ENCODE measurements at regions not wholly inside any gene's neighbourhood (a gene's known extent, or its start where the extent isn't known, plus 50 kb on each side); places are given as distances from the start of the nearest gene placed in this dataset.

GRCh38 chr4:77248805-77249204 lies 91.8 kb downstream of the CCNG2 start (continued):
- TF ChIP-seq, protein P1, sequence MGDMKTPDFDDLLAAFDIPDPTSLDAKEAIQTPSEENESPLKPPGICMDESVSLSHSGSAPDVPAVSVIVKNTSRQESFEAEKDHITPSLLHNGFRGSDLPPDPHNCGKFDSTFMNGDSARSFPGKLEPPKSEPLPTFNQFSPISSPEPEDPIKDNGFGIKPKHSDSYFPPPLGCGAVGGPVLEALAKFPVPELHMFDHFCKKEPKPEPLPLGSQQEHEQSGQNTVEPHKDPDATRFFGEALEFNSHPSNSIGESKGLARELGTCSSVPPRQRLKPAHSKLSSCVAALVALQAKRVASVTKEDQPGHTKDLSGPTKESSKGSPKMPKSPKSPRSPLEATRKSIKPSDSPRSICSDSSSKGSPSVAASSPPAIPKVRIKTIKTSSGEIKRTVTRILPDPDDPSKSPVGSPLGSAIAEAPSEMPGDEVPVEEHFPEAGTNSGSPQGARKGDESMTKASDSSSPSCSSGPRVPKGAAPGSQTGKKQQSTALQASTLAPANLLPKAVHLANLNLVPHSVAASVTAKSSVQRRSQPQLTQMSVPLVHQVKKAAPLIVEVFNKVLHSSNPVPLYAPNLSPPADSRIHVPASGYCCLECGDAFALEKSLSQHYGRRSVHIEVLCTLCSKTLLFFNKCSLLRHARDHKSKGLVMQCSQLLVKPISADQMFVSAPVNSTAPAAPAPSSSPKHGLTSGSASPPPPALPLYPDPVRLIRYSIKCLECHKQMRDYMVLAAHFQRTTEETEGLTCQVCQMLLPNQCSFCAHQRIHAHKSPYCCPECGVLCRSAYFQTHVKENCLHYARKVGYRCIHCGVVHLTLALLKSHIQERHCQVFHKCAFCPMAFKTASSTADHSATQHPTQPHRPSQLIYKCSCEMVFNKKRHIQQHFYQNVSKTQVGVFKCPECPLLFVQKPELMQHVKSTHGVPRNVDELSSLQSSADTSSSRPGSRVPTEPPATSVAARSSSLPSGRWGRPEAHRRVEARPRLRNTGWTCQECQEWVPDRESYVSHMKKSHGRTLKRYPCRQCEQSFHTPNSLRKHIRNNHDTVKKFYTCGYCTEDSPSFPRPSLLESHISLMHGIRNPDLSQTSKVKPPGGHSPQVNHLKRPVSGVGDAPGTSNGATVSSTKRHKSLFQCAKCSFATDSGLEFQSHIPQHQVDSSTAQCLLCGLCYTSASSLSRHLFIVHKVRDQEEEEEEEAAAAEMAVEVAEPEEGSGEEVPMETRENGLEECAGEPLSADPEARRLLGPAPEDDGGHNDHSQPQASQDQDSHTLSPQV (IDR thresholded peaks at IDR 0.05), result no peak
- TF ChIP-seq ZBTB33 (IDR thresholded peaks at IDR 0.05), result no peak

GRCh38 chr4:77251751-77252150 lies 94.7 kb downstream of the CCNG2 start:
- intact Hi-C loops (cut with micrococcal nuclease; ENCODE audit: unreplicated experiment), result no loop called here
- RAD21 ChIA-PET (ENCODE audit: unreplicated experiment), result no interaction called here
- POLR2A ChIA-PET, result no interaction called here
- TF ChIP-seq MEF2A (IDR thresholded peaks at IDR 0.05; ENCODE audit: insufficient read depth, low read depth, low read length) (no peak), NRF1 (conservative IDR thresholded peaks at IDR 0.05; ENCODE audit: low read depth, low read length) (no peak), ZBTB11 (CRISPR knock-in tag; IDR thresholded peaks at IDR 0.05) (no peak), TCF12 (IDR thresholded peaks at IDR 0.05; ENCODE audit: low read depth, low read length) (no peak), GATAD2B (conservative IDR thresholded peaks at IDR 0.05; ENCODE audit: low read depth) (no peak), RFX5 (IDR thresholded peaks at IDR 0.05; ENCODE audit: low read depth, low read length) (no peak)
- TF ChIP-seq, protein P1 (IDR thresholded peaks at IDR 0.05), result no peak

More at GRCh38 chr4:77251751-77252150, 94.7 kb downstream of the CCNG2 start:
- no peaks in the 10 kb centered on the region; a peak in 1 of 4 replicates for H3K27me3 ChIP-seq (replicated peaks in 1 of 2; ENCODE audit: control insufficient read depth in 2 of 2, insufficient read depth in 2 of 2, low read length in 1 of 2)
- H3K4me2 ChIP-seq (ENCODE audit: control insufficient read depth, insufficient read depth), result no peak overlapping the region
- in situ Hi-C loops (cut with MboI), result no loop called here
- DNase-seq (ENCODE audit: low read depth, low spot score) (no peak), ATAC-seq (no peak), FAIRE-seq (no peak)
- no peak overlapping the region for H3K9ac ChIP-seq (ENCODE audit: control insufficient read depth, insufficient read depth, low read length)
- 9% methylated on average over 3 of the region's 3 CpGs for WGBS (ENCODE audit: insufficient coverage, insufficient replicate concordance, low lambda C conversion rate, missing lambda C conversion rate)
- H3K4me1 ChIP-seq (ENCODE audit: control insufficient read depth, insufficient read depth, low read length), result no peaks in the 10 kb centered on the region
- no peak overlapping the region for H3K4me3 ChIP-seq
- H4K20me1 ChIP-seq (ENCODE audit: control insufficient read depth, insufficient read depth), result no peaks in the 10 kb centered on the region
- H3K9me3 ChIP-seq (replicated peaks; ENCODE audit: control insufficient read depth, insufficient read depth, low read length), result no peaks in the 10 kb centered on the region
- SMC1A ChIA-PET (ENCODE audit: uncharacterized antibody, unreplicated experiment), result no interaction called here
- no peaks in the 10 kb centered on the region for H3K79me2 ChIP-seq (ENCODE audit: control insufficient read depth, insufficient read depth, low read length)
- no TSS peak for BruUV-seq (replicated peaks)
- H2AFZ ChIP-seq (ENCODE audit: control insufficient read depth, low read depth, low read length), result no peak overlapping the region
- no peaks in the 10 kb centered on the region for H3K36me3 ChIP-seq (ENCODE audit: control insufficient read depth in 2 of 2, insufficient read depth in 2 of 2, low read length in 1 of 2)
- CTCF ChIA-PET, result interaction anchor here (1.5 to 1.9 kb wide), 2 partner anchors 12 to 349 kb away, joined by 3 to 6 read pairs; no protein-coding TSS in a partner anchor
- H3K27ac ChIP-seq (ENCODE audit: control insufficient read depth, insufficient read depth), result no peak overlapping the region

Data from GM12878 (cell line).